ENCODE measurements at regions not wholly inside any gene's neighbourhood (a gene's known extent, or its start where the extent isn't known, plus 50 kb on each side); places are given as distances from the start of the nearest gene placed in this dataset.

DNA sequence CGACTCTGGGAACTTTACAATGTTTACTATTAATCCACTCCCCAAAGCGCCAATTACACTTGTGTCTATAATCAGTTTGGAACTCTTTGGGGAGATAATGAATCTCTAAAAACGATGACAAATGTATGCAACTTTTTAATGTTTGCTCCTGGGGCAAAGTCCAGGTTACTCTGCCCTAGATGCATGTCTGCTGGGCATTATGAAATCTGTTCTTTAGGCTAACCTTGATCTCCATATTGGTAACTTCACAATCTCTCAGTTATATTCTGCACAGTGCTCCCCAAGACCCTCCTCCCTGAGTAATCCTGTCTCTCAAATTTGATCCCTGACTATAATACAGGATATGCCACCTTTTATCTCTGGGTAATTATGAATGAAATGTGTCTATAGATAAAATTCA lies 152.2 kb upstream of the TRPM3 start:
- TF ChIP-seq, protein P1, sequence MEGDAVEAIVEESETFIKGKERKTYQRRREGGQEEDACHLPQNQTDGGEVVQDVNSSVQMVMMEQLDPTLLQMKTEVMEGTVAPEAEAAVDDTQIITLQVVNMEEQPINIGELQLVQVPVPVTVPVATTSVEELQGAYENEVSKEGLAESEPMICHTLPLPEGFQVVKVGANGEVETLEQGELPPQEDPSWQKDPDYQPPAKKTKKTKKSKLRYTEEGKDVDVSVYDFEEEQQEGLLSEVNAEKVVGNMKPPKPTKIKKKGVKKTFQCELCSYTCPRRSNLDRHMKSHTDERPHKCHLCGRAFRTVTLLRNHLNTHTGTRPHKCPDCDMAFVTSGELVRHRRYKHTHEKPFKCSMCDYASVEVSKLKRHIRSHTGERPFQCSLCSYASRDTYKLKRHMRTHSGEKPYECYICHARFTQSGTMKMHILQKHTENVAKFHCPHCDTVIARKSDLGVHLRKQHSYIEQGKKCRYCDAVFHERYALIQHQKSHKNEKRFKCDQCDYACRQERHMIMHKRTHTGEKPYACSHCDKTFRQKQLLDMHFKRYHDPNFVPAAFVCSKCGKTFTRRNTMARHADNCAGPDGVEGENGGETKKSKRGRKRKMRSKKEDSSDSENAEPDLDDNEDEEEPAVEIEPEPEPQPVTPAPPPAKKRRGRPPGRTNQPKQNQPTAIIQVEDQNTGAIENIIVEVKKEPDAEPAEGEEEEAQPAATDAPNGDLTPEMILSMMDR (IDR thresholded peaks at IDR 0.05; ENCODE audit: low read depth, low read length): no peak
- TF ChIP-seq MAX (IDR thresholded peaks at IDR 0.05; ENCODE audit: low read depth, low read length) (no peak), POLR2A (IDR thresholded peaks at IDR 0.05; ENCODE audit: extremely low read depth, insufficient read length) (no peak)

Measured in NB4 (cell line).